Breast epithelium (tissue), 3 donors: ENCODE measurements at regions not wholly inside any gene's neighbourhood (a gene's known extent, or its start where the extent isn't known, plus 50 kb on each side); places are given as distances from the start of the nearest gene placed in this dataset.

ENCODE experiments used
- CTCF ChIP-seq, 3 donors: fragments of 450-650 bp; IDR thresholded peaks; one replicate each; pipeline ENCODE4 v1.5.1; 2016 to 2017; ENCODE audit warnings: antibody characterized with exemption in 3 of 3, mild to moderate bottlenecking in 3 of 3, moderate library complexity in 3 of 3
- POLR2A ChIP-seq: fragments of 450-650 bp; IDR thresholded peaks from one replicate; pipeline ENCODE4 v1.6.1; 2016; ENCODE audit warnings: antibody characterized with exemption, mild to moderate bottlenecking, moderate library complexity
- POLR2AphosphoS5 ChIP-seq, 3 donors: sonication (generic); formaldehyde crosslinking; IDR thresholded peaks; one replicate each; pipeline ENCODE4 v1.6.1; 2017; ENCODE audit warnings: antibody characterized with exemption in 3 of 3

GRCh38 chr13:83077499-83077898 lies 804.8 kb downstream of the SLITRK1 start:
- TF ChIP-seq POLR2A (no peak), CTCF (IDR thresholded peaks at IDR 0.05) (no peak), POLR2AphosphoS5 (IDR thresholded peaks at IDR 0.05) (no peak)
